ENCODE measurements at regions not wholly inside any gene's neighbourhood (a gene's known extent, or its start where the extent isn't known, plus 50 kb on each side); places are given as distances from the start of the nearest gene placed in this dataset.
"Not testable (repeated sequence)": the region's sequence is repeated elsewhere in the genome, so short reads cannot be mapped to it uniquely, and the experiment has no call there.

- no peak for DNase-seq (ENCODE audit: low spot score)
- intact Hi-C loops (cut with DNase I): no loop called here
Measured at GRCh38 chr10:58072634-58073033, 195.1 kb downstream of the IPMK start.

- intact Hi-C loops (cut with DNase I): no loop called here
- DNase-seq (ENCODE audit: low spot score): no peak
Measured at GRCh38 chr10:58070956-58071355, 196.7 kb downstream of the IPMK start.

- DNase-seq (ENCODE audit: low spot score): no peak
- intact Hi-C loops (cut with DNase I): loop anchor here (10.0 kb wide), 2 partner anchors 354 to 734 kb away; no protein-coding TSS in a partner anchor
Measured at GRCh38 chr10:58068809-58069208, 198.9 kb downstream of the IPMK start.

- intact Hi-C loops (cut with DNase I): loop anchor here (10.0 kb wide), 2 partner anchors 352 to 732 kb away; no protein-coding TSS in a partner anchor
- no peak for DNase-seq (ENCODE audit: low spot score)
Measured at GRCh38 chr10:58066979-58067378, 200.7 kb downstream of the IPMK start.

GRCh38 chr10:58066126-58066525 is 201.6 kb downstream of the IPMK start:
- no peak for DNase-seq (ENCODE audit: low spot score)

DNA sequence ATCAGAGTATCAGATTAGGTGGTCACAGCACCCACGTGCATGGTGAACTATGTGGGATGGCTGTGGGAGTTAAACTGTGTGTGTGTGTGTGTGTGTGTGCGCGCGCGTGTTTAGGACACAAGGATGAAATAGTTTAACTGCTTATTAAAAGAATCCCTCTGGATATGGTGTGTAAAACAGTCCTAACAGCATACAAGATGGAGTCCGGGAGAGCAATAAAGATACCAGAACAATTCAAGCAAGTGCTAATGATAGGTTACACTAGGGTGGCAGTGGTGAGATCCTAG is 202.2 kb downstream of the IPMK start:
- intact Hi-C loops (cut with DNase I): loop anchor here (2.0 to 10.0 kb wide), 3 partner anchors 351 to 731 kb away; no protein-coding TSS in a partner anchor
- DNase-seq (ENCODE audit: low spot score): no peak

More at GRCh38 chr10:58066126-58066525, 201.6 kb downstream of the IPMK start:
- intact Hi-C loops (cut with DNase I): loop anchor here (10.0 kb wide), 2 partner anchors 351 to 731 kb away; no protein-coding TSS in a partner anchor

GRCh38 chr10:58064714-58065528 is 202.8 kb downstream of the IPMK start:
- DNase-seq (ENCODE audit: low spot score): no peak
- intact Hi-C loops (cut with DNase I): loop anchor here (2.0 to 10.0 kb wide), 3 partner anchors 350 to 730 kb away; no protein-coding TSS in a partner anchor

DNA sequence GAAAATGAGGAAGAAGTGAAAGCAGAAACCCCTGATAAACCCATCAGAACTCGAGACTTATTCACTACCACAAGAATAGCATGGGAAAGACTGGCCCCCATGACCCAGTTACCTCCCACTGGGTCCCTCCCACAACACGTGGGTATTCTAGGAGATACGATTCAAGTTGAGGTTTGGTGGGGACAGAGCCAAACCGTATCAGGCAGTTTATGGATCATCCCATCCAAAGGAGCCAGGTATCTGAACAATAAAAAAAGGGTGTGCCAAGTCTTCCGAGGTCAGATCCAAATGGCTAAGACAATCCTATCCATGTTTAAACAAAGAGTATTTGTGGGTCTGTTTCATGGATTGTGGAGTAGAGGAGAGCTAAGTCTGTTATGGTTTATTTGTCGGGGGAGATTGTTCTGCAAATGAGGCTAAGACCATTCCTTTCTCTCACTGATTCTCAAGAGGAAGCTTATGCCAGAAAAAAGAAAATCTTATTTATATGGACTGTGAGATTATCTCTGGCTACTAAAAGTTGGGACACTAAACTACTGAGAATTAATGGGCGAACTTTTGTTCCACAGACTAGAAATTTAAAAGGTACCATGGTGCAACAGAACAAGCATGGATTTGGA is 203.7 kb downstream of the IPMK start:
- DNase-seq (ENCODE audit: low spot score): no peak
- intact Hi-C loops (cut with DNase I): loop anchor here (2.0 to 10.0 kb wide), 3 partner anchors 349 to 729 kb away; no protein-coding TSS in a partner anchor

- DNase-seq (ENCODE audit: low spot score); intact Hi-C loops (cut with DNase I): not testable (repeated sequence)
Measured at GRCh38 chr10:58058683-58059082, 209.0 kb downstream of the IPMK start.

GRCh38 chr10:58054881-58055280 is 212.8 kb downstream of the IPMK start:
- DNase-seq (ENCODE audit: low spot score): no peak
- intact Hi-C loops (cut with DNase I): no loop called here

DNA sequence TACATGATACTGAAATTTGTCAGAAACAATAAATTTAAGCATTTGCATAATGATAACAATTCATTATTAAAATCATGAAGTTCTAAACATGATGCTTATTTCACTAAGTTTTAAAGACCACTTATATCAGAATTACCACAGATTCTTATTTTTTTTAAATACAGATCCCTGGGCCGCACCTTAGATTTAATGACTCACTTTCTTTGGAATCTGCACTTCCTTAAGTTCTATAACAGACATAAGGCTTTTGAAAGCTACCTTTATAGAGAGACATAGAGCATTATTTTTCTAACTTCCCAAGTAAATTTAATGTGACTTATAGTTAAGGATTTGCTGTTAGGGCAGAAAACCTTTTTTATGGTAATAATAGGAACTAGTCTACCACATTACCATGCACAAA is 214.9 kb downstream of the IPMK start:
- intact Hi-C loops (cut with DNase I): no loop called here
- no peak for DNase-seq (ENCODE audit: low spot score)

DNA sequence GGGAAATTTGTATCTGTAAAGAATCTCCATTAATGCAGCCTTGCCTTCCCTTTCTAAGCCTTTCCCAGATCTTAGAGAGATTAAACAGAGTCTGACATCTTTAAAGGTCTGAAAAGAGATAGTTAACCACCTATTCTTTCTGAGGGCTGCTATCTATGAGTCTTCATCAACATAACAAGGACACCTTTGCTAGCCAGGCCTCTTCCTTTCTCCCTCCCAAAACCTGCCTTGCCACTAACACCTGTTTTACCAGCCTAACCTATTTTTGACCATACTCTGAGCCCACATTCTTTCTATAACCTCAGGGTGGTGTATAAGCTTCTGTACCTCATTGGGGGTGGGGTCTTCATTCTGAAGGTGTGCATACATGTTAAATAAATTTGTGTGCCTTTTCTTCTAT is 217.1 kb downstream of the IPMK start:
- intact Hi-C loops (cut with DNase I): no loop called here
- no peak for DNase-seq (ENCODE audit: low spot score)

DNA sequence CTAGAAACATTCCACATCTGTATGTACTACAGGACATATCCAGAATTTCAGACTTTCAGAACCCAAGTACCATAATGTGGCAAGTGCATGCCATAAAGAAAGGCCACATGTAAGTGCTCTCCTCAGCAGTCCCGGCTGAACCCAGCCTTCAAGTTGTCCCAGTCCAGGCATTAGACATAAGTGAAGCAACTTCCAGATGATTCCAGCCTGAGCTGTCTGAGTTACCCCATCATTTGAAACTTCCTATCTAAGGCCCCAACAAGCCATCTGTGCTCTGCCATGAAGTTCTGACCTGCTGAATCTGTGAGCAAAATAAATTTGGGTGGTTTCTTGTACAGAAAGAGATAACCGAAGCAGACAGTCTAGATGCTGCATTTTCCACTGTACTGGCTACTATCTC is 218.8 kb downstream of the IPMK start:
- intact Hi-C loops (cut with DNase I): no loop called here
- DNase-seq (ENCODE audit: low spot score): no peak

- no peak for DNase-seq (ENCODE audit: low spot score)
- intact Hi-C loops (cut with DNase I): no loop called here
Measured at GRCh38 chr10:58044072-58044471, 223.6 kb downstream of the IPMK start.

DNA sequence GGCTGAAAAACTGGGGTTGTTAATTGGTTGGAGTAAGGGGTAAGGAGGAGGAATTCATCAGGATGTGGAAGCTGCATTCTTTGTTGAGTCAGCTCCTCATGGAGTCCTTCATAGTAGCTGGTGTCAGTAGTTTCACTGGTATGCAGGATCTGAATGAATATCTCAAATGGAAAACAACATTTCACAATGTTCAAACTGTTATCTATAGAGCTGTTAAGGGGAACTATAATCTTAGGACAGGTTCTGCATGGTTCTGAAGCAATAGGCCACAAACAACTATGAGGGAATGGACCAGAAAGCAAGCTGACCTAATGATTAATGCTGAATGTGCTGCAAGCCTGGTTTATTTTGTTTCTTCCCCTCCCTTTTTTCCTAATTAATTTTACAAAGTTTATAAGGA is 225.8 kb downstream of the IPMK start:
- intact Hi-C loops (cut with DNase I): no loop called here
- DNase-seq (ENCODE audit: low spot score): no peak

- intact Hi-C loops (cut with DNase I): no loop called here
- DNase-seq (ENCODE audit: low spot score): no peak
Measured at GRCh38 chr10:58030208-58030607, 237.5 kb downstream of the IPMK start.

- DNase-seq (ENCODE audit: low spot score): no peak
Measured at GRCh38 chr10:58028597-58029366, 238.9 kb downstream of the IPMK start.

GRCh38 chr10:58027426-58027825 is 240.3 kb downstream of the IPMK start:
- intact Hi-C loops (cut with DNase I): no loop called here
- DNase-seq (ENCODE audit: low spot score): no peak

More at GRCh38 chr10:58028597-58029366, 238.9 kb downstream of the IPMK start:
- intact Hi-C loops (cut with DNase I): no loop called here

GRCh38 chr10:58026036-58026435 is 241.7 kb downstream of the IPMK start:
- DNase-seq (ENCODE audit: low spot score): no peak
- intact Hi-C loops (cut with DNase I): no loop called here

Data from cardiac septum (tissue), 1 donor.